Spleen (tissue), 11 donors: ENCODE measurements at regions not wholly inside any gene's neighbourhood (a gene's known extent, or its start where the extent isn't known, plus 50 kb on each side); places are given as distances from the start of the nearest gene placed in this dataset.

Experiments
- DNase-seq: peaks from one replicate; pipeline ENCODE4 v3.0.0-alpha.2; 2020
- H3K27ac ChIP-seq, 8 donors: fragments of 200-600 bp; sonication (generic) in 7 of 8; 1 replicate in 4 of 8; 2 replicates in 4 of 8; pipeline versions ENCODE4 v1.5.0 to v1.8.0; 2016 to 2021; ENCODE audit warnings: inconsistent platforms in 4 of 8, mild to moderate bottlenecking in 4 of 8, moderate library complexity in 1 of 8
- H3K27me3 ChIP-seq, 7 donors: fragments of 200-600 bp; sonication (generic) in 6 of 7; replicated peaks in 1 of 7; 1 replicate in 4 of 7; 2 replicates in 3 of 7; pipeline versions ENCODE4 v1.5.0 to v1.8.0; 2016 to 2021; ENCODE audit warnings: inconsistent platforms in 3 of 7, mild to moderate bottlenecking in 1 of 7
- H3K36me3 ChIP-seq, 6 donors: fragments of 200-600 bp; sonication (generic) in 5 of 6; 1 replicate in 4 of 6; 2 replicates in 2 of 6; pipeline versions ENCODE4 v1.5.0 to v1.8.0; 2016 to 2021; ENCODE audit warnings: inconsistent platforms in 2 of 6
- H3K4me1 ChIP-seq, 6 donors: fragments of 200-600 bp; sonication (generic) in 5 of 6; 1 replicate in 3 of 6; 2 replicates in 3 of 6; pipeline versions ENCODE4 v1.5.0 to v1.8.0; 2016 to 2021; ENCODE audit warnings: inconsistent platforms in 3 of 6
- H3K4me3 ChIP-seq, 8 donors: fragments of 200-600 bp; sonication (generic) in 7 of 8; 1 replicate in 4 of 8; 2 replicates in 4 of 8; pipeline versions ENCODE4 v1.5.0 to v1.8.0; 2016 to 2021; ENCODE audit warnings: inconsistent platforms in 4 of 8, mild to moderate bottlenecking in 4 of 8, moderate library complexity in 2 of 8
- H3K9me3 ChIP-seq, 8 donors: fragments of 200-600 bp; sonication (generic) in 7 of 8; 1 replicate in 4 of 8; 2 replicates in 4 of 8; pipeline versions ENCODE4 v1.5.0 to v1.8.0; 2016 to 2021; ENCODE audit warnings: inconsistent platforms in 4 of 8
- POLR2A ChIP-seq, 3 donors: fragments of 450-650 bp; IDR thresholded peaks; one replicate each; pipeline ENCODE4 v1.5.1; 2017; ENCODE audit warnings: antibody characterized with exemption in 3 of 3, mild to moderate bottlenecking in 1 of 3
- POLR2AphosphoS5 ChIP-seq, 3 donors: sonication (generic); formaldehyde crosslinking; IDR thresholded peaks; one replicate each; pipeline ENCODE4 v1.5.1; 2017; ENCODE audit warnings: antibody characterized with exemption in 3 of 3
- WGBS, 5 donors: extraction: QIAGEN DNeasy Blood & Tissue Kit in 3 of 5; methylation state at CpG; one replicate each; pipeline versions ENCODE4 v1.1.5 to v1.1.7; 2013 to 2018; 5-methylcytosine and 5-hydroxymethylcytosine counted together
- intact Hi-C: fragments of 100-400 bp; cut with DNase I; formaldehyde crosslinking; loops from one replicate; pipeline ENCODE4 v1.15.0; 2023; ENCODE audit warnings: low total_unique reads
- TF ChIP-seq, protein P1 (sequence below), 11 experiments: fragments of 200-600 bp in 7 of 11; fragments of 450-650 bp in 4 of 11; sonication (generic) in 4 of 11; IDR thresholded peaks in 8 of 11; conservative IDR thresholded peaks in 3 of 11; 1 replicate in 7 of 11; 2 replicates in 4 of 11; pipeline versions ENCODE4 v1.4.0 to v1.8.0; 2016 to 2021; ENCODE audit warnings: antibody characterized with exemption in 11 of 11, inconsistent platforms in 4 of 11, mild to moderate bottlenecking in 1 of 11
- donor health status: healthy with polysubstance abuse.
- donor health status: DM: no; HTN: no; CAD: no; lungs with moderate emphysema.
- donor health status: DM: no; HTN: no; CAD: no.
- donor health status: Bipolar disorder and iron deficiency.
- donor health status: healthy.
- donor health status: DM: no; HTN: no; CAD: no.
- donor health status: DM: yes; HTN: yes; CAD: no.

DNA sequence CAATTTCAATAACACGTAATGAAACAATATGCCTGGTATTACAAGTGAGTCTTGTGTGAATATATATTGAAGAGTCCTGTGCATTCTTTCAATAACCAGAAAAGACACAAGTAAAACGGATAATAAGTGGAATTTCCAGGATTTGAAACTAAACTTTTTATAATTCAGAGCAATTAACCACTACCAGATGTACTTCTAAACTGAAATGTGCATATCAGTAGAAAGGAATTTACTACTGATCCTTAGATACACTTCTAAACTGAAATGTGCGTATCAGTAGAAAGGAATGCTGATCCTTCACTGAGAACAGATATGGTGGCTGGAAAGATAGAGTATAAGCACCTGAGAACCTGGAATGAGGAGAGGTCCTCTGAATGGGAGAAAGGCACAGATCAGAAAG, 470.9 kb upstream of the SPHKAP start:
- no peak for DNase-seq
- H3K9me3 ChIP-seq: peaks cover 0 to 3% (median 0%) of the 10 kb centered on the region in 8 donors
- TF ChIP-seq, protein P1, sequence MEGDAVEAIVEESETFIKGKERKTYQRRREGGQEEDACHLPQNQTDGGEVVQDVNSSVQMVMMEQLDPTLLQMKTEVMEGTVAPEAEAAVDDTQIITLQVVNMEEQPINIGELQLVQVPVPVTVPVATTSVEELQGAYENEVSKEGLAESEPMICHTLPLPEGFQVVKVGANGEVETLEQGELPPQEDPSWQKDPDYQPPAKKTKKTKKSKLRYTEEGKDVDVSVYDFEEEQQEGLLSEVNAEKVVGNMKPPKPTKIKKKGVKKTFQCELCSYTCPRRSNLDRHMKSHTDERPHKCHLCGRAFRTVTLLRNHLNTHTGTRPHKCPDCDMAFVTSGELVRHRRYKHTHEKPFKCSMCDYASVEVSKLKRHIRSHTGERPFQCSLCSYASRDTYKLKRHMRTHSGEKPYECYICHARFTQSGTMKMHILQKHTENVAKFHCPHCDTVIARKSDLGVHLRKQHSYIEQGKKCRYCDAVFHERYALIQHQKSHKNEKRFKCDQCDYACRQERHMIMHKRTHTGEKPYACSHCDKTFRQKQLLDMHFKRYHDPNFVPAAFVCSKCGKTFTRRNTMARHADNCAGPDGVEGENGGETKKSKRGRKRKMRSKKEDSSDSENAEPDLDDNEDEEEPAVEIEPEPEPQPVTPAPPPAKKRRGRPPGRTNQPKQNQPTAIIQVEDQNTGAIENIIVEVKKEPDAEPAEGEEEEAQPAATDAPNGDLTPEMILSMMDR (IDR thresholded peaks at IDR 0.05 in 8 of 11, conservative IDR thresholded peaks at IDR 0.05 in 3 of 11): no peak
- TF ChIP-seq POLR2A (IDR thresholded peaks at IDR 0.05): no peak
- no peak for TF ChIP-seq POLR2AphosphoS5 (IDR thresholded peaks at IDR 0.05)
- no peaks in the 10 kb centered on the region for H3K36me3 ChIP-seq
- intact Hi-C loops: loop anchor here (10.0 kb wide), 1 partner anchor 758 kb away; no protein-coding TSS in a partner anchor
- no peaks in the 10 kb centered on the region for H3K4me1 ChIP-seq
- no peaks in the 10 kb centered on the region for H3K27me3 ChIP-seq
- no peak overlapping the region for H3K4me3 ChIP-seq
- H3K27ac ChIP-seq: no peak overlapping the region
- WGBS, 5 donors: 41 to 86% (median 81%) methylated on average over 3 of the region's 3 CpGs

DNA sequence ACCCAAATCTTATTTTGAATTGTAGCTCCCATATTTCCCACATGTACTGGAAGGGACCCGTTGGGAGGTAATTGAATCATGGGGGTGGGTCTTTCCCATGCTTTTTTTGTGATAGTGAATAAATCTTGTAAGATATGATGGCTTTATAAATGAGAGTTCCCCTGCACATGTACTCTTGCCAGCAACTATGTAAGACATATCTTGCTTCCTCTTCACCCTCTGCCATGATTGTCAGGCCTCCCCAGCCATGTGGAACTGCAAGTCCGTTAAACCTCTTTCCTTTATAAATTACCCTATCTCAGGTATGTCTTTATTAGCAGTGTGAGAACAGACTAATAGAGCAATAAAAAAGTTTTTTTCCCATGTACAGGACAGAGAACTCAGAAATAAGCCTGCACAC, 468.4 kb upstream of the SPHKAP start:
- WGBS, 5 donors: 64 to 81% (median 69%) methylated on average over 2 of the region's 2 CpGs
- H3K9me3 ChIP-seq: peaks cover 0 to 3% (median 0%) of the 10 kb centered on the region in 8 donors
- DNase-seq: no peak
- TF ChIP-seq POLR2A (IDR thresholded peaks at IDR 0.05) (no peak), POLR2AphosphoS5 (IDR thresholded peaks at IDR 0.05) (no peak)
- TF ChIP-seq, protein P1 (IDR thresholded peaks at IDR 0.05 in 8 of 11, conservative IDR thresholded peaks at IDR 0.05 in 3 of 11): no peak
- H3K36me3 ChIP-seq: no peaks in the 10 kb centered on the region
- no peaks in the 10 kb centered on the region for H3K4me1 ChIP-seq
- H3K27ac ChIP-seq: no peak overlapping the region
- intact Hi-C loops: loop anchor here (10.0 kb wide), 1 partner anchor 755 kb away; no protein-coding TSS in a partner anchor
- H3K4me3 ChIP-seq: no peak overlapping the region
- no peaks in the 10 kb centered on the region for H3K27me3 ChIP-seq

DNA sequence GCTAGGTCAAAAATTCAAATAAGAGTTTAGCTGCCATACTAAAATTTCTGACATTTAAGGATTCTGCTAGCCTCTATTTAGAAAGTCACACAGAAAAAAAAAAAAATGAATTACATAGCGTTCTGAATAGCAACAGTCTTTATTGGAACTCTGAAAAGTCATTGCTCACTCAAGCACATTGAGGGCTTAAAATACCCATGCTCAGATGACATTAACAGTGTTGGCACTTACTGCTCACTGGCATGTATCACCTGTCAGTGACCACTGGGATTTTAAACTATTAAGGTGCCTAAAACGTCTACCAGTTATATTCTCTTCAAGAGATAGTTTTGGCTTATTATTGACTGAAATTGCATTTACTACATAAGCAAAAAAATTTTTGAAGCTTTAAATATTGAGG, 468.0 kb upstream of the SPHKAP start:
- WGBS, 5 donors: 67 to 86% (median 75%) methylated on average over 2 of the region's 2 CpGs

DNA sequence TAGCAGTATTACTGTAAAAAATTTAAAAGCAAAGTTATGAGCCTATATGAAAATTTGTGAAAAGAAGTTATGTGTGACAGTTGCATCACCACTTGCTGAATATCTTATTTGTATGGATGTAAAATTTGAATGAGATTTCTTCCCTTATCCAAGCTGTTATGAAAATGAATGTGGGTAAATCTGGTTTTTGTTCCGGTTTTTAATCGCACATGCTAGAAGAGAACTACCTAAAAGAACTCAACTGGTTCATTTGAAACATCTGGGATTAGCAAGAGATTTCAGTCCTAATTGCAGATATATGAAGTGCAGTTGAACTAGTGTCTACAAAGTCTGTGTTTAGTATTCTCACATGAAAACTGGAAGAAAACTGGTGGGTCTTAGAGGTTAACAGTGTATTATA, 467.1 kb upstream of the SPHKAP start:
- no peaks in the 10 kb centered on the region for H3K4me1 ChIP-seq
- H3K4me3 ChIP-seq: no peak overlapping the region
- peaks cover 0 to 3% (median 0%) of the 10 kb centered on the region in 8 donors for H3K9me3 ChIP-seq
- H3K36me3 ChIP-seq: no peaks in the 10 kb centered on the region
- intact Hi-C loops: no loop called here
- no peak for TF ChIP-seq POLR2AphosphoS5 (IDR thresholded peaks at IDR 0.05)
- no peak for TF ChIP-seq POLR2A (IDR thresholded peaks at IDR 0.05)
- no peaks in the 10 kb centered on the region for H3K27me3 ChIP-seq
- 93 to 97% (median 95%) methylated on average over 2 of the region's 2 CpGs for WGBS, 5 donors
- no peak for DNase-seq
- H3K27ac ChIP-seq: no peak overlapping the region

More for the DNA sequence above, 468.0 kb upstream of the SPHKAP start:
- DNase-seq: no peak
- intact Hi-C loops: no loop called here
- H3K36me3 ChIP-seq: no peaks in the 10 kb centered on the region
- H3K27me3 ChIP-seq: no peaks in the 10 kb centered on the region
- H3K27ac ChIP-seq: no peak overlapping the region
- no peak overlapping the region for H3K4me3 ChIP-seq
- H3K4me1 ChIP-seq: no peaks in the 10 kb centered on the region
- TF ChIP-seq, protein P1 (IDR thresholded peaks at IDR 0.05 in 8 of 11, conservative IDR thresholded peaks at IDR 0.05 in 3 of 11): no peak
- TF ChIP-seq POLR2A (IDR thresholded peaks at IDR 0.05) (no peak), POLR2AphosphoS5 (IDR thresholded peaks at IDR 0.05) (no peak)
- H3K9me3 ChIP-seq: peaks cover 0 to 3% (median 0%) of the 10 kb centered on the region in 8 donors

DNA sequence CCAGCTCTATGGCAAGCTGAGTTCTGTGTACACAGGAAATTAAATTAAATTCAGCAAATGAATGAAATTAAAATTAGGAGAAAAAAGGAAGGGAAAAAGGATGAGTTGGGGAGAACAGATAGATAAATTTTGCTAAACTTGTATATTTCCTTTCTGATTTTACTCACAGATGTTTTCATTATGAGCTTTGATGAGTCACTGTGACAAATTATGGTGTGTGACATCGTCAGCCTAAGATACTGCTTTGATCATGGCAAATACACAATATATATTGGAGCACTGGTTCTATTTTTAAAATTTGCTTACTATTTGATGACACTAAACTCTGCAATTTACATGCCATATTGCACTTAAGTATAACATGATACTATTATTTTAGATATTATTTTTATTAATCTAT, 464.6 kb upstream of the SPHKAP start:
- peaks cover 0 to 3% (median 0%) of the 10 kb centered on the region in 8 donors for H3K9me3 ChIP-seq
- 68 to 79% (median 74%) methylated on average over 1 of the region's 1 CpG for WGBS, 5 donors
- no peak overlapping the region for H3K4me3 ChIP-seq
- no peaks in the 10 kb centered on the region for H3K27me3 ChIP-seq
- no peaks in the 10 kb centered on the region for H3K4me1 ChIP-seq
- no peaks in the 10 kb centered on the region for H3K36me3 ChIP-seq
- intact Hi-C loops: no loop called here
- no peak overlapping the region for H3K27ac ChIP-seq
- no peak for DNase-seq
- TF ChIP-seq POLR2A (IDR thresholded peaks at IDR 0.05): no peak
- TF ChIP-seq POLR2AphosphoS5 (IDR thresholded peaks at IDR 0.05): no peak
- TF ChIP-seq, protein P1 (IDR thresholded peaks at IDR 0.05 in 8 of 11, conservative IDR thresholded peaks at IDR 0.05 in 3 of 11): no peak
